HG03025 (cell line): ENCODE measurements at regions not wholly inside any gene's neighbourhood (a gene's known extent, or its start where the extent isn't known, plus 50 kb on each side); places are given as distances from the start of the nearest gene placed in this dataset.

Experiments used
- ATAC-seq: cut with Tn5 transposase; IDR thresholded peaks from one replicate; pipeline ENCODE4 v1.9.1; 2021; ENCODE audit warnings: mild to moderate bottlenecking, moderate library complexity; ENCODE audit not compliant: unreplicated experiment, low FRiP score

DNA sequence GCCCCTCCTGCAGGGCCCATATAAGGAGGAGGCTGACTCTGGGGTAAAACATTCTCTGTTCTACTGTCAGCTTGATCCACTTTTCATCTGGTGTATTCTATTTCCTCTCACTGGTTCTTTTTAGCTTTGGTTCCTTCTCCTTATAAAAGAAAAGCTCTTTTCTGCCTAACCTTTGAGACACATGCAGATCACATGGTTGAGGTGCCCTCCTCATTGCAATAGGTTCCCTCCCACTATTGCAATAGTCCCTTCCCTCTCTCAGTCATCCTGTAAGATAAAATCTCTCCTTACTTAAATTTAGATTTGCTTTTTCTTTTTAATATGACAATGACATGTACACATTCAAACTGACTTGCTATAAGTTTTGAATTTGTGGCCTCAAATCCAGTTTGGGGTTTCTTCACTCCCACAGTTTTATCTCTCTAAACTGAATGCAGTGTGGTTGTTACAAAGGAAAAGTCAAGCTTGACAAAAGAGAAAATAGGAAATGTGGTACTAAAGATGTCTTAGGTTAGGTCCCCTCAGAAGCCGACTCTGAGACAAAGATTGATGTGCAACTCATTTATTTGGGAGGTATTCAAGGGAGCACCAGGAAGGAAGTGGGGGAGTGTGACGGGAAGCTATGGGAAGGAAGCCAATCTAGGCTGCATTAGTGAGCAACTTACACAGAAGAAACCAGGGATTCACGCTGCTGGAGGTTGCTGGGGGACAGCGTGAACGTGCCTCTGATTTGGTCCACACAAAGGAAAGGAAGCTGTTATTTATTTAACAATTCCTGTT lies 127.6 kb upstream of the LINC00305 start:
- ATAC-seq = no peak

DNA sequence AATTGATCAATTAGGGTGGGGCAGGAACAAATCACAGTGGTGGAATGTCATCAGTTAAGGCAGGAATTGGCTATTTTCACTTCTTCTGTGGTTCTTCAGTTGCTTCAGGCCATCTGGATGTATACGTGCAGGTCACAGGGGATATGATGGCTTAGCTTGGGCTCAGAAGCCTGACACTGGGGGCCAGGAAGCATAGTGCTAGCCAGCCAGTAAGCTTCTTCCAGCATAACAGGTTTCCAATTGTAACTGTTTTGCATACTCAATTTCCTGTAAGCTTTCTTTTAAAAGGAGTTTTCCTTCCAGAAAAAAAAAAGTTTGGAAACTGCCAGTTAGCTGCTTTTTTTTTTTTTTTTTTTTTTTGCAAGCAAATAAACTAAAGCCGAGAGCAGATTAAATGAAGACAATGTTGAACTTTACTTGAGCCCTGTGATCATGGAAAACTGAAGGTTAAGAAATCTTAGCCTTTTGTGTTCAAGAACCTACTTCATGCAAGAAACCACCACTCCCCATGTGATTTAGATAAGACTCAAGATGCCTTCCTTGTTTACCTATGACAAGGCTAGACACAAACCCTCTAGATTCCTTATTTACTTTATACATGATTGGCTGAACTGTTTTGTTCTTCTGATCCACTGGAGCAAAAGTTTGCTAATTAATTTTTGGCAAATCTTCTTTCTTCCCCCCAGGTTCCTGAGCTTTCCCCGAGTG lies 126.9 kb upstream of the LINC00305 start:
- ATAC-seq = no peak

DNA sequence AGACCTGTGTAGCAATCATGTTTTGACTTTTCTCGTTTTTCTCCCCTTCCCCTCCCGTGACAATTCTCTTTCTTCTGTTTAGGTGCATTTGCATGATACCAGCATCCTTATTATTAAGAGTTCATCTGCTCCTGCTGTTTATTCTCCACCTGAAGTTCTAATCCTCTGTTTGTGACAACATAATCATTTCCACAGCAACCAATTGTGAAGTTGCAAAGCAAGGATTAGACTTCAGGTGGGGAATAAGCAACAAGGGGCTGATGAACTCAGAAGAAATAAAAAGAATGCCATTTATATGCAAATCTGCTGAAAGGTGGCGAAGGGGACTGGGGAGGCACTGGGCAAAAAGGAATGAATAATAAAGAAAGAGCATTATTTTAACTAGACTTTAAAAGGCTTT lies 124.8 kb upstream of the LINC00305 start:
- no peak for ATAC-seq

DNA sequence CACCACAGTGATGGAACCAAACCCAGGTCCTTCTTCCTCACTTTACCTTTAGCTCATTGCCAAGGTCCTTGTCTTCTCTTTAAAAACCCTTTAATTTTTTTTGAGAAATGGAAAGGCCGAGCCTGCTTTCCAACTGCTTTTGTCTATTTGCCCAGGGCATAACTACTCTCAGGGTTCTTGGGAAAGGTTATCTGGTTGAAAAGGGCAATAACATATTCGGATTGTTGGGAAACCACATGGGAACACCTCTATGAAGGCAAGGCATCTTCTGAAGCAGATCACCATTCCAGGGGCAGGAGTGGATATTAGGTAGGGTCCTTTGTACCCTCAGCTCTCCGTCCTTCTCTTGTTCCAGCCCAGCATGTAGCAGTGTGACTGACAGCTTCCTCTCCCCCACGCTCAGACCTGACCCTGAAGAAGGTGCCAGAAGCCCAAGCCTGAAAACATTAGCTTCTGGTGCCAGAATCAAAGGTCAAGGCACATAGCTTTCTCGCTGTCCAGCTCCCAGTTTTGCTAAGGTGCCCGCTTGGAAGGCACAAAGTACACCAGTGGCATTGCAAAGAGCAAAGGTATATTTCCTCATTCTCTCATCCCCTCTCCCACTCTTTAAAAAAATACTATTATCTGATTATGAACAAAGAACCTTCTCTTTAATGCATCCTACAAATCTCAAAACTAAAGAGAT lies 123.2 kb upstream of the LINC00305 start:
- no peak for ATAC-seq

DNA sequence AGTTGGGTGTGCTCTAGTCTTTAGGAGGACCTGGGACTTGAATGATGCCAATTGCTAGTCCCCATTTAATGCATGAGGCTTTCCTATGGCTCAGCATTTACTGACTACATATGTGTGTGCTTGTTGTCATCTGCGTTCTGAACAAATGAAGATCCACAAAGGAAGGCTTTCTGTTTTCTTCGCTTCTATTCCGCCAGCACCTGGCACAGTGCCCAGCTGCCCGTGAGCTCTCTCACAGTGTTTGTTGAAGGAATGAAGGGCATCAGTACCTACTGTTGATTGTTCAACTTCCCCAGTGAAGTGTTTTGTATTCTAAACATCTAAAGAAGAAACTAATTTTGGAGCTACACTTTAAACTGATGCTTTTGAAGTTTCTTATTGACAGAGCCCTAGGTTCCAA lies 122.4 kb upstream of the LINC00305 start:
- ATAC-seq = no peak

DNA sequence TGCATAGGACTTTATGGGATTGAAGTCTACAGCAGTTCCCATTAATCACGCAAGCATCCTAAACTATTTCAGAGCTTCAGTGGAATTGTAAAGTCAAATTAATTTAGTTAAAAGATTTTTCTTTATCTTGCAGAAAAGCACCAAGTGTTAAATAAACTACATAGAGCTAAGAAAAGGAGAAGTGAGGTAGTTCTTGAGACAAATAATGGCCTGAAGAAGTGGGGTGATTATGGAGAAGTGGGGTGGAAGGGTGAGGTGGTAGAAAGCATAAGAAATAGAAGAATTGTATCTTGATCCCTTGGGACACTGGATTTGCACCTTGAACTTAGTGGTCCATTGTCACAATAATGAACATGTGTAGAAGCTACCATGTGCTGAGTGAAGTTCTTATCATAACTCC lies 121.7 kb upstream of the LINC00305 start:
- no peak for ATAC-seq

DNA sequence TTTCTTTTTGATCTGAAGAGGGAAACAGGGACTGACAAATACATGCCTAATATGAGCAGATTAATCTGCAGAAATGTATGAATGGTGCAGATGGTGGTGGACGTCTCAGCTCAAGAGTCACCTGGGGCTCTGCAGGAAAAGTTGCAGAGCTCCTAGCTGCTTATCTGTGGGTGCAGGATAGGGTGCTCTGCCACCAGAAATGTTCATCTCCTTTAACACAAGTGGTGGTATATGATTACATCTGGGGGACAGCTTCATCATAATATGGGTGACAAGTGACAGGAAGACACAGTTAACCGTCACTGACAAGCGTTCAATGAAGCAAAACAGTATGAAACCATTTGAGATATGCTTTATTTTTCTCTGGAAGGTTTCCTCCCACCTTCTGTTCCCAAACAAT lies 121.2 kb upstream of the LINC00305 start:
- no peak for ATAC-seq

DNA sequence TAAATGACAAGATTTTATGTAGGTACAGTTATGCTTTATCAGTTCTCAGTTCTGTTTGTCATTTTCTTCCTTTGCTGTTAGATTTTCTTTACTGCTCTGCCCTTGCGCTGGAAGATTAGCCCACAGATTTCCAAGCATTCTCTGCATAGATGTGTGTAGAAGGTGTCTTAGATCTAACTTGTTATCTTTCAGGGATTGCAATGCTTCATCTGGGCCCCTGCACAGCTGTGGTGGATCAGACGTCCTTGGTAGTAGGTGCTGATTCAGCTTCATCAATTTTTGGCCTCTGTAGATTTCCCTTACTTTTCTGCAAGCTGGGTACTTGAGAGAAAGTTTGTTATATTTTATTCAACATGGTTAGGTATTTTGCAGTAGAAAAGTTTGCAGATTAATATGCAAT lies 115.3 kb upstream of the LINC00305 start:
- no peak for ATAC-seq

DNA sequence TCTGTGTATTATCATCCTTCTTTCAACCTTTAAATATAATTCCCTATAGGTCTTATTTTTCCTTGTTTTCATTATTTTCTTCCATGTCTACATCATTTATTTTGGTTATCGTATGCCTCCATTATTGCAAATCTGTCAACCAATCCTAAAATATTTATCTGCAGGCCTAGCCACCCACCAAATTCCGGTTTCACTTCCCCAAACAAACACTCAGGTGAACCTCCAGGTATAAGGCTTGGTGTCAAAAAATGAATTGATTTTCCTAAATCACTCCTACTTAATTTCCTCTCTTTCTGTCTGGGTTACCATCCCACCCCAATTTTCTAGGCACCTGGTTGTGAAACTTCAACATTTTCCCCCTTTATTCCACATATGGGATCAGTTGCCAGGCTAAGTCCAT lies 111.9 kb upstream of the LINC00305 start:
- ATAC-seq = no peak

DNA sequence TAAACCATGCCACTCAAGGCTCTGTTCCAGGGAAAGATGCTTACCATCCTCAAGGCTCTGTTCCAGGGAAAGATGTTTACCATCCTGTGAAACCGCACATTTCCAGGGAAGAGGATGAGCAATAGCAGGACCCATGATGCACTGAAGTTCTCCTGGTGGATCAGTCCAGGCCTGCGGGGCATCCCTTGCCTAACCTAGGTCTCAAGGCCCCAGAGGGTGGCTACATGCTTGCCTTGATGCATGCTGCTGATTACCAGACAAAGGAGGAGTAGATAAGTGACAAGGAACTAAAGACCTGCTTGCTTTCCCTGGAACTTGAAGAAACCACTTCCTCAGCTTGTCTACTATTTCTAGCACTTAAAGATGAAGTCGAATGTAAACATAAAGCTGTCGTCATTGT lies 111.0 kb upstream of the LINC00305 start:
- ATAC-seq = no peak

DNA sequence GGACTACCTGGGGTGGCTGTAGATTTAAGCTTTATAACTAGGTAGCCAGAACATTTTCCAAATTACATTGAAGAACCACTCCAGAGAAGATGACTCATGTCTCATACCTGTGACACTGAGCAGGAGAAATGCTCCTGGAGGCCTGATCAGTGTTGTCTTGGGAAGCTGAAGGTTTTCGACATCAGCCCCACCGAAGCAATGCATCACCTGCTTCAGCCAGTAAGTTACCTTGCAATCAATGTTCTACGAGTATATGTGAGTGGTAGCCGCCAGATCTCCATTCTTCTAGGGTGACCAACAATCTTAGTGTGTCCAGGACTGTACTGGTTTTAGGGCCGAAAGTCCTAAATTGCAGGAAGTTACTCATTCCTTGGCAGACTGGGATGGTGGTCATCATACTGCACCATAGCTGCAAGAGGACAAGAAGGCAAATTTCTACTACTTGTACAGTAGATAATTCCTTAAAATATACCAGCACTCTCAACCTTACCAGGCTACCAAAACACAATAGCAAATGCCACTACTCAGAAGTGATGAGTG lies 109.3 kb upstream of the LINC00305 start:
- no peak for ATAC-seq

DNA sequence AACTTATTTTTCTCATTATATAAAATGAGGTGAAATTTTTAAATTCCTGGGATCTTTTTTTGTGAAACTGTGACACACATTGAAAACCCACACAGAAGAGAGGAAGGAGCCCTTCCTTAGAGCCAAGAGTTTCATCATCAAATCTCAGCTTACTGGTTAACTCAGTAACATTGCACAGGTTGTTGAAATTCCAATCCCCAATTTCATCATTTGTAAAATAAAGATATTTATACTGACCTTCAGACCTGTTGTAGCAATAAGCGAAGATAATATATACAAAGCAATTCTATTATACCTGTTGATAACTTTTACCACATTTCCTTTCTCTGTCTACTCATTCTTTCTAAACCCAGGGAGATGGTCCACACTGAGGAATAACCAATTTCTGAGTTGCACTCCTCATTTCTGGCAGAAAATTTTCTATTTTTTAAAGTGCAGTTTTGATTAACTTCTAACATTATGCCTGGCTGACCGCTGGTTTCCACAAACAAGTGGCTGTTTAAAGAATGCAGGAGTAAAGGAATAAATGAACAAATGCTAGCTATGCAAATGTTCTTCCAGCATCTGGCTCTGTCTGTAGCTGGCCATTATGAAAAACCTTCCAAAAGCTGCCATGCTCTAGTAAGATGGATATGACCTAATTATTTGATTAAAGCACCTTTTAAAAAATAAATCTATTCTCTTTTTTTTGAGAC lies 105.7 kb upstream of the LINC00305 start:
- no peak for ATAC-seq

DNA sequence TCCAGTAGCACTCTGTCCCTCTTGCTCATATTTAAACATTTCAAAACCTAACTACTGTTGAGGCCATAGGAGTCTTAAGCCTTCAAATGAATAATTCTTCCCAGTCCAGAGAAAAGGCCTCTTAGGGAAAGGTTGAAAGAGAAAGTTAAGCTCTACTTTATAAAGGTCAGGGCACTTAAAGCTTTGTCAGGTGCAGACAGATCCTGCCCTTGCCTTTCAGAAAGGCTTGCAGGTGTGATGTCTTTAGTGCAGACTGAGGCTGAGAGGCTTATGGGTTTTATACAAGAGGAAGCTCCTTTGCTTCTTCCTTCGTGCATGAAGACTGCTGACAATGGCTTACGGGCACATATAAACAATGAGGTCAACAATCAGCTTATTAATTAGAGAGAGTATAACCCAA lies 105.0 kb upstream of the LINC00305 start:
- ATAC-seq = no peak

DNA sequence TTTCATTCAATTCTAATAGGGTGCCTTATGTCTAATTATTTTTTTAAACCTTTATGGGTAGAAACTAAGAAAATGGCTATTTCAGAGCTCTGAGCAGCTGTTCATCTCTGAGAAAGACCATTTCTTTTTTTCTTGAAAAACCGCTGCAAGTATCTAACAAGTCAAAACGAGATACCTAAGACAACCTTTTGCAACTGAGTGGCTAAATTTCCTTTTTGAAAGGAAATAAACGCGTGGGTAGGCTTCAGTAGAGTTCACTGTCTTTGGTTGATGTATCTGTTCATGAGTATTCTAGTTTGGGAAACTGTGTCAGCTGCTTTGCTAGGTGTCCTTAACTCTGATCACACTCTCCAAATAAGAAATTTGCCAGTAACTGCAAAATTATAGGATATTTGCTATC lies 104.3 kb upstream of the LINC00305 start:
- ATAC-seq = peak; percentile 69

DNA sequence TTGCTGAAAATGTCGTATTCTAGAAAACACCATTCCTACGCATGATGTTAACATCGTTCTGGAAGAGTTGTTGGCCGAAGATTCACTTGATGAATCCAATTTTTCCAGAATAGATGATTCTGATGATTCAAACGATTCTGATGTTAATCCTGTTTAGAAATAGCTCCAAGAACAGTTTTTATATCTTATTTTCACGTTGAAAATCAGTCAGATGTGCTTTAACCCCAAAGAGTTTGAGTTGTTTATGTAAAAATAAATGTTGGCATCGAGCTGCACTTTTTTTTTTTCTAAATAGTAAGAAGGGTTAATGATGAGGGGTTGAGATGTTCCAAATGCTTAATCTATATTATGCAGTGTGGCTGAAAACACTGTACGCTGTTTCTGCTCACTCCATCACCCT lies 99.9 kb upstream of the LINC00305 start:
- ATAC-seq = no peak

DNA sequence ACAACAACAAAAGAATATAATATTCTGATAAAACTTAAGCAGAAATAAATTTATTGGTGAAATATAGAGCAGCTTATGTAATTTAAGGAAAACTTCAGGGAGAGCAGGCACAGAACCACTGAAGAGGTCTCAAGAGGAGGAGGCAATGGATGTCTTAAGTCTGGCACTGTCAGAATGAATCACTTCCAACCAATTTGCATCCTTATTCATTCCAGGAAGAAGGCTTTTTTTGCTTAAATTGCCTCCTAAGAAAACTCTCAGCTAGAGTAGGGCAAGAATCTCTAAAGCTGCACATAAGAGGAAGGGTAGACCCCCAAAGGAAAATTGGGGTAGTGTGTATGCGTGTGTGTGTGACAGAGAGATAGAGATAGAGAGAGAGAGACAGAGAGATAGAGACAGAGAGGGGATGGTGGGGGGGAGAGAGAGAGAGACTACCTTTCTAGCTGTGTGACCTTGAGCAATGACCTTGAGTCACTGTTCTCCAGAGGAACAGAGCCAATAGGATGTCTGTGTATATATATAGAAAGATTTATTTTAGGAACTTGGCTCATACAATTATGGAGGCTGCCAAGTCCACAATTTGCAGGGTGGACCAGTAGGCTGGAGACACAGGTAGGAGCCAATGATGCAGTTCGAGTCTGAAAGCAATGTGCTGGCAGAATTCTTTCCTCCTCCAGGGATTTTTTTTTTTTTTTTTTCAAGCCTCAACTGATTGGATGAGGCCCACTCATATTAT lies 96.4 kb upstream of the LINC00305 start:
- no peak for ATAC-seq

DNA sequence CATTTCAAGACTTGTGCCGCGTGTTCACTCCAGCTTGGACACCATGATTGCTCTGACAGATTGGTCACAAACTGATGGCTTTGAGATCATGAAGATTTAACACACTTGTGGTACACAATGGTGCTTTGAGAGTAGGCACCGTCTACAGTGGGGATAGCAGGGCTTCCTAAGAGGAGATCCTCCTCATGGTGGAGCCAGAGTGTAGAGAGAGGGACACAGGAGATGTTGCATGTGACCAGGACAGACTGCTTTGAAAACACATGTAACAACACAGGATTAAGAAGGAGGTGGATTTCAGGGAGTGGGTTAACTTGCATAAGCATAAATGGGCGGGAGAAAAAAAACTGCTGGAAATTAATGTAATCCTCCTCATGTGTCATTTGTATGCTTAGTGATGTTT lies 95.7 kb upstream of the LINC00305 start:
- ATAC-seq = no peak

DNA sequence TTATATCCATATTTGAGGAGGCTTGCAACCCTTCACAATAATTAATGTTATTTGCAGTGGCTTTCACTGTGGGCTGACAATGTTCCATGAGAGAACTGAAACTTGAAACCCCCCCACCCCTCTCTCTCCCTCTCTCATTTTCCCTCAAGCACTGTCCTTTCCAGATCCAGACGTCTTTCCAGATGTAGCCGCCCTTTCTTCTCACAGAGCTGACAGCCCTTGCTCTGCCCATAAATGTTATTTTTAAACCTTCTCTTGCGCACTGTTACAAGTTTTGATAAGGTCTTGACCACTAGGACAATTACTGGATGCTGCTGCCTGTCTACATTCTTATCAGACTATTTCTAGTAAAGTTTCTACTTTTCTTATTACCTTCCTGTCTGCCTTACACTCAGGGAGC lies 91.4 kb upstream of the LINC00305 start:
- ATAC-seq = no peak

DNA sequence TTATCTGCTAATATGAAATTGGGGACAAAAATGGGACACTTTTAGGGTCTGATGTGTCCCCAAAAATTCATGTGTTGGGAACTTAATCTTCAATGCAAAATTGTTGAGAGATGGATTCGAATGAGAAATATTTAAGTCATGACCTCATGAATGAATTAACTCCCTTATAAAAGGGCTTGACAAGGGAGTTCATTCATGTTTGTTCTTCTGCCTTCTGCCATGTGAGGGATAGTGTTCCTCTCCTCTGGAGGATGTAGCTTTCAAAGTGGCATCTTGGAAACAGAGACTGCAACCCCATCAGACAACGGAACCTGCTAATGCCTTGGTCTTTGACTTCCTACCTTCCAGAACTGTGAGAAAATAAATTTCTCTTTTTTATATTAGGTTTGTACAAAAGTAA lies 89.2 kb upstream of the LINC00305 start:
- no peak for ATAC-seq

DNA sequence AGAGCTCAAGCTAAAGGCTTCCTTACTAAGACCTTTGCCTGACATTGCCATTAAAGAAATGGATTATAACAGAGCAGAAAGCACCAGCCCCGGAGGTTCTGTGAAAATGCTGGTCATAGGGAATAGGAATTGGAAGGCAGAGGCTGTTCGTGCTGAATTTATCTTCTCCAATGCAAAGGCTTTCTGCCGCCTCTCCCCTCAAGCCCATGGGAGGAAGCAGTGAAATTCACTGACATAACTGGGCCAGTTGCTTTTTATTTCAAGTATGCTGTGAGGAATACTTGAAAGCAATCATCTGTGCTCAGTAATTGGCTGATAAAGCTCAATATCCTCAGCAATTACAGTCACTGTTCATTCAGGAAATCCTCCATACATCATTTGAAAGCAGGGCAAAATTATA lies 85.4 kb upstream of the LINC00305 start:
- no peak for ATAC-seq
